Type B pancreatic cell (in vitro differentiated cells): ENCODE measurements at regions not wholly inside any gene's neighbourhood (a gene's known extent, or its start where the extent isn't known, plus 50 kb on each side); places are given as distances from the start of the nearest gene placed in this dataset.

Experiments
- DNase-seq: peaks from one replicate; pipeline ENCODE4 v3.0.0; 2021; ENCODE audit warnings: mixed read lengths; ENCODE audit not compliant: unreplicated experiment; ENCODE audit errors: extremely low spot score
- H3K27ac Mint-ChIP-seq: 2 replicates; pipeline ENCODE4 v1.8.0; 2021; ENCODE audit warnings: mild to moderate bottlenecking, mixed read lengths
- H3K27me3 Mint-ChIP-seq: 2 replicates; pipeline ENCODE4 v1.8.0; 2021; ENCODE audit warnings: mixed read lengths
- H3K36me3 Mint-ChIP-seq: 2 replicates; pipeline ENCODE4 v1.8.0; 2021; ENCODE audit warnings: mixed read lengths
- H3K4me1 Mint-ChIP-seq: one replicate; pipeline ENCODE4 v1.8.0; 2021; ENCODE audit warnings: mixed read lengths; ENCODE audit not compliant: unreplicated experiment
- H3K4me3 Mint-ChIP-seq: 2 replicates; pipeline ENCODE4 v1.8.0; 2021; ENCODE audit warnings: mild to moderate bottlenecking, mixed read lengths
- H3K9me3 Mint-ChIP-seq: 2 replicates; pipeline ENCODE4 v1.8.0; 2021; ENCODE audit warnings: mixed read lengths
- TF ChIP-seq, protein P1 (sequence below): fragments of 200-600 bp; sonication (generic); conservative IDR thresholded peaks from 2 replicates; pipeline ENCODE4 v1.5.0; 2021; ENCODE audit warnings: antibody characterized with exemption, mild to moderate bottlenecking

DNA sequence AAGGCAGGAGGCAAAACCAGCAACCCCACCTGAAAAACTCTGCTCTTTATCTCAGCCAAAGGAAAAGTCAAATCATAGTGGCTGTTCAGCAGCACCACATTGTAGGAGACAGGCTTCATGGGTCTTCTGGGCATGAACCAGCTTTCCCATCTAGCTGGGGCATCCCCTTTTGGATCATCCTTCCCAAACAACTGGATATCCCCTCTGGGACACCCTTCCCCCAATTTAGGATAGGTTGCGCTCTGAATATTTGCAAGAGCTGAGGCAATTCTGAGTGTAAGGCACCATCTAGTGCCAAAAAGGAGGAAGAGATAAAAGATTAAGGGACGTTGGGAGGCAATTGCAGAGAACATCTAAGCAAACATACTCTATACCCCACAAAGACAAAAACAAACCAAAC, 295.8 kb downstream of the MATN1 start:
- Mint-ChIP-seq H3K9me3 (no peaks in the 10 kb centered on the region), H3K4me3 (no peak overlapping the region), H3K27me3 (peaks cover 9% of the 10 kb centered on the region), H3K36me3 (no peaks in the 10 kb centered on the region), H3K4me1 (no peaks in the 10 kb centered on the region), H3K27ac (no peak overlapping the region)
- DNase-seq: peak; percentile 13
- TF ChIP-seq, protein P1, sequence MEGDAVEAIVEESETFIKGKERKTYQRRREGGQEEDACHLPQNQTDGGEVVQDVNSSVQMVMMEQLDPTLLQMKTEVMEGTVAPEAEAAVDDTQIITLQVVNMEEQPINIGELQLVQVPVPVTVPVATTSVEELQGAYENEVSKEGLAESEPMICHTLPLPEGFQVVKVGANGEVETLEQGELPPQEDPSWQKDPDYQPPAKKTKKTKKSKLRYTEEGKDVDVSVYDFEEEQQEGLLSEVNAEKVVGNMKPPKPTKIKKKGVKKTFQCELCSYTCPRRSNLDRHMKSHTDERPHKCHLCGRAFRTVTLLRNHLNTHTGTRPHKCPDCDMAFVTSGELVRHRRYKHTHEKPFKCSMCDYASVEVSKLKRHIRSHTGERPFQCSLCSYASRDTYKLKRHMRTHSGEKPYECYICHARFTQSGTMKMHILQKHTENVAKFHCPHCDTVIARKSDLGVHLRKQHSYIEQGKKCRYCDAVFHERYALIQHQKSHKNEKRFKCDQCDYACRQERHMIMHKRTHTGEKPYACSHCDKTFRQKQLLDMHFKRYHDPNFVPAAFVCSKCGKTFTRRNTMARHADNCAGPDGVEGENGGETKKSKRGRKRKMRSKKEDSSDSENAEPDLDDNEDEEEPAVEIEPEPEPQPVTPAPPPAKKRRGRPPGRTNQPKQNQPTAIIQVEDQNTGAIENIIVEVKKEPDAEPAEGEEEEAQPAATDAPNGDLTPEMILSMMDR: no peak

DNA sequence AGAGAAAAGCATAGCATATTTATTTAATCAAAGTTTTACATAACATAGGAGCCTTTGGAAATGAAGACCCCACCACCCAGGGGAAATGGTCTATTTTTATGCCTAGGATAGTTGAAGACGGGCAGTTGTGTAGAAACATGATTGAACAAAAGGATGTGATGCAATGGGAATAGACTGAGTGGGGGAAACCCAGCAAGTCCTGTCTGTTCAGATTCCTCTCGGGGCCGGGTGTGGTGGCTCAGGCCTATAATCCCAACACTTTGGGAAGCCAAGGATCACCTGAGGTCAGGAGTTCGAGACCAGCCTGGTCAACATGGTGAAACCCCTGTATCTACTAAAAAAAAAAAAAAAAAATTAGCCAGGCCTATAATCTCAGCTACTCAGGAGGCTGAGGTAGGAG, 298.3 kb downstream of the MATN1 start:
- Mint-ChIP-seq H3K4me3 (no peak overlapping the region), H3K36me3 (no peaks in the 10 kb centered on the region), H3K27me3 (peaks cover 6% of the 10 kb centered on the region), H3K9me3 (no peaks in the 10 kb centered on the region), H3K4me1 (no peaks in the 10 kb centered on the region), H3K27ac (no peak overlapping the region)
- TF ChIP-seq, protein P1: no peak
- DNase-seq: peak; percentile 37

DNA sequence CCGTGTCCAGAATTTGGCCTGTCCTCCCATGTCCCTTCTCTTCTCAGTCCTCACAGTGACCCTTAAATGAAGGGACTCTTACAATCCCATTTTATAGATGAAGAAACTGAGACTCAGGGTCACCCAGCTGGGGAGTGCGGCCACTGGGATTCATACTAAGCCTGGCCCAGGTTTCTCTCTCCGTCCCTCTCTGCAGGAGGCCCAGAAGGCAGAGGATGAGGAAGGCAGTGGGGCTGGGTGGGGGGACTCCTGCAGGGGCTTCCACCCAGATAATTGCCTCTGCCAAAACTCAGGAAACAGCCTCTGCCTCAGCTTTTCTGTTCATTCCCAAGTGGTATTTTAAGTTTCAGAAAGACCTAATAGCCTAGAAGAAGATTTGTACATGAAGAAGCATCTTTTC, 299.8 kb downstream of the MATN1 start:
- Mint-ChIP-seq H3K9me3 (no peaks in the 10 kb centered on the region), H3K4me3 (no peak overlapping the region), H3K27ac (no peak overlapping the region), H3K36me3 (no peaks in the 10 kb centered on the region), H3K4me1 (peaks cover under 1% of the 10 kb centered on the region), H3K27me3 (peaks cover 4% of the 10 kb centered on the region)
- peak; percentile 45 for DNase-seq
- TF ChIP-seq, protein P1: no peak

DNA sequence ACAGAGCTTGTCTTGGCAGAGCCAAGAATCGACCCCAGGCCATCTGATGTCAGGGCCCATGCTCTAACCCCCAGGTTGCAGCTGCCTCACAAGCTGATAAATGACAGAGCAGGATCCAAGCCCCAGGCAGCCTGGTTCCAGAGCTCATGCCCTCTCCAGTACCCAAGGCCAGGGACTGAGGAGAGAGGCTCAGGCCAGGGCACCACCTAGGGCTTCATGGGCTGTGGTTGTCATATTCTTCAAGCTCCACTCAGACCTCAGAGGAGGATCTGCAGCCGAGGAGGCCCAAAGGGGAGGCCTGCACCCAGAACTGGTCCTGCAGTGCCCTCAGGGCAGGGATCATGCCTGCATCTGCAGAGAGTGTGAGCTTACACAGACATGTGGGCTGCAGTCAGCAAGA, 301.1 kb downstream of the MATN1 start:
- no peak overlapping the region for H3K27ac Mint-ChIP-seq
- no peaks in the 10 kb centered on the region for H3K36me3 Mint-ChIP-seq
- TF ChIP-seq, protein P1: no peak
- peak; percentile 59 for DNase-seq
- no peaks in the 10 kb centered on the region for H3K9me3 Mint-ChIP-seq
- peaks cover 4% of the 10 kb centered on the region for H3K27me3 Mint-ChIP-seq
- H3K4me3 Mint-ChIP-seq: no peak overlapping the region
- H3K4me1 Mint-ChIP-seq: peaks cover 8% of the 10 kb centered on the region

DNA sequence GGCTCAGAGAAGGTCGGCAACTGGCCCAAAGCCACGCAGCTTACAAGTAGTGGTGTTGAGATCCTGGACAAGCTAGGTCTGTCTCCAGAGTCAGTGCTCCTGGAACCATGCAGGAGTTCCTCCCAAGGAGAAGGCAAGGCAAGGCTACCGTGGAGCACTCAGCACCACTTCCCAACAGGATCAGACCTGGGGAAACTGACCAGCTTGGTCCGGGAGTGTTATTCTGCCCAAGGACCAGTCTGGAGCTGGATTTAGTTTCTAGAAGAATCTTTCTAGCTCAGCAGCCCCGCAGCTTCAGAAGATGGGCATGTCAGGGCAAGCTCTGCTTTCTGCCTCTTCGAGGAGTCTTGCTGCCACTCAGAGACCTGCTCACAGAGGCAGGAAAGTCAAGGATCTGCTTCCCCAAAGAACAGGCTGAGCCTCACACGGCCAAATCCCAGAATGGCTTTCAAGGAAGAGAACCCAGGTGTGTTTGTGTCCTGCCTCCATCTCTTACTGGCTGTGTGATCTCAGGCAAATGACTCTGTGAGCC, 302.8 kb downstream of the MATN1 start:
- Mint-ChIP-seq H3K4me3 (no peak overlapping the region), H3K36me3 (no peaks in the 10 kb centered on the region), H3K4me1 (peaks cover 8% of the 10 kb centered on the region), H3K27me3 (peaks cover under 1% of the 10 kb centered on the region), H3K9me3 (no peaks in the 10 kb centered on the region), H3K27ac (no peak overlapping the region)
- DNase-seq: peak; percentile 29
- TF ChIP-seq, protein P1: no peak

DNA sequence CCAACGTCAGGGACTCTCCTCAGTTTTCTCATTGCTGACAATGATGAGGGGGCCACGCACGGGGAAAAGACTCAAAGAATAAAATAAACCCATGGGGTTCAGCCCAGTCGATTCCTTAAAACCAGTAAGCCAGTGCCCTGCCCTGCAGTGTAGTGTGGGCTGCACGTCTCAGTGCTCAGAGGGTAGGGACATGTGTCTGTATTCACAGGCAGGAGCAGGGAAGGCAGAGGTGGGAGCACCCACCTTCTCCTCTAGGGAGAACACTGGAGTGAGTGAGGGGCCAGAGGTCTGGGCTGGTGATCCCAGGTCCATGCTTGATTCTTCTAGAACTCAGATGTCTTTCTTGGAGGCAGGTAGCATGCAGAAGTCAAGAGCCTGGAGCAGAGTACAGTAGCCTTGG, 303.6 kb downstream of the MATN1 start:
- no peaks in the 10 kb centered on the region for H3K36me3 Mint-ChIP-seq
- no peaks in the 10 kb centered on the region for H3K27me3 Mint-ChIP-seq
- H3K27ac Mint-ChIP-seq: no peak overlapping the region
- peak; percentile 62 for DNase-seq
- H3K4me1 Mint-ChIP-seq: peaks cover 8% of the 10 kb centered on the region
- no peak overlapping the region for H3K4me3 Mint-ChIP-seq
- TF ChIP-seq, protein P1: no peak
- no peaks in the 10 kb centered on the region for H3K9me3 Mint-ChIP-seq
